GM18517 (cell line): ENCODE measurements at regions not wholly inside any gene's neighbourhood (a gene's known extent, or its start where the extent isn't known, plus 50 kb on each side); places are given as distances from the start of the nearest gene placed in this dataset.

Experiments used
- ATAC-seq: cut with Tn5 transposase; IDR thresholded peaks from one replicate; pipeline ENCODE4 v1.9.1; 2021; ENCODE audit warnings: mild to moderate bottlenecking, moderate library complexity; ENCODE audit not compliant: unreplicated experiment

GRCh38 chr5:15220642-15221173, 279.3 kb upstream of the FBXL7 start:
- no peak for ATAC-seq

- ATAC-seq, result no peak
Measured at GRCh38 chr5:15215056-15215455, 284.9 kb upstream of the FBXL7 start.

DNA sequence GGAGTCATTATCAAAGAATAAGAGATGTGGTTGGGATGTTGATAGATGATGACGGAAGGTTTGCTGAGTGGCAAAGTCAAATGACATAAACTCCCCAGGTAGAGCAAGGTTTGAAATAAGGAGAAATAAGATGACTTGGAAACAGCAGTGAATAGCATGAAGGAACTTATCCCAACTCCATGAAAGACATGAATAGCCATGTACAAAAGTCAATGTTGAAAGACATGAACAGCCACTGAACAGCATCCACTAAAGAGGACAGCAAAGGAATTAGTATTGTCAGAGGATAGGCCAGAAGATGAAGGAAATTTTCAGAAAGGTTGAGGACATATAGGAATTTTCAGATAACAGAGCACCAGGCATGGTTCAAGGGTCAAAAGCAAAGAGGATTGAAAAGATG, 286.0 kb upstream of the FBXL7 start:
- no peak for ATAC-seq

DNA sequence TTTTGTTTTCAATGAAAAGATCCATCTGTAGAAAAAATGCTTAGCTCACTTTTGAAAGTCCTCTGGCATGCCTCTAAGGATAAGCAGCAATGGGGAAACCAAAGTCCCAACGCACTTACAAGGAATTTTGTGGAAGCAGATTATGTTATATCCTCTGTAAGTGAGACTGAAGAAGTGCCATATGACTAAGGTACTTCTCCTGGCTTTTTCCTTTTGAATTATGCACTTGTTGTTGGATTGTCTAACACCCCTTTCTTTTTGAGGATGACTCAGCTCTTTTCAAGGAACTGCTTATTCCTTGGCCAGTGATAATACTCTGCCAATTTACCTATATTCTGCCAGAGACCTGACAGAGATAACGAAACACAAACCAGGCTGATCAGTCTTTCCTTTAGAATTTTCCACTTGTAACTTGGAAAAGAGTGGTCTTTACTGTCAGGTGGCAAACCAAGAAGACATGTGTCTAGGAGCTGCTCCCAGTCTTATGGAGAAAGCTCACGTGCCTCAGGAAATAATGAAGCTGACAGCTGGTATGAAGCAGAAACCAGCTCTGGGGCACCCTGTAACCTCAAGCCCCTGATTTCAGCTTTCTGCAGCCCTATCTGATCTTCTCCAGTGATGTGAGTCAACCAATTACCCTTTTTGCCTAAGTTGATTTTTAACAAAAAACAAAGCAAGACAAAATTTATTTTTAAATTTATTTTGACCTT, 290.8 kb upstream of the FBXL7 start:
- no peak for ATAC-seq

GRCh38 chr5:15206133-15206532, 293.8 kb upstream of the FBXL7 start:
- no peak for ATAC-seq

- ATAC-seq, result no peak
Measured at GRCh38 chr5:15203376-15203775, 296.6 kb upstream of the FBXL7 start.

DNA sequence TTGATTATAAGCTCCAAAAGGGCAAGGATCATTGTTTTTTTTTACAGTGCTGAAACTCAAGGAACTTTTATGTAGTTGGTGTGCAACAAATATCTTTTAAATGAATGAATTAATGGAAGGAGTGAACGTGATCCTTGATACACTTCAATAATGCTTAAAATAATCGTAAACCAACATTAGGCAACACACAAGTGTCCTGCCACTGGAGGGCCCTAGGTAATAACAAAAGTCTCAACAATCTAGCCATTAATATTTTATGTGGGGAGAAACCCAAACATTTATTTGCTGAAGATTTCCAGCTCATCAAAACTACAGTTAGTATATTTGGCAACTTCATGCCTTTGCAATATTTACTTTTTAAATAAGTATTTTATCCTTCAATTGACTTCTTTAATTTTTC, 309.0 kb upstream of the FBXL7 start:
- no peak for ATAC-seq

- no peak for ATAC-seq
Measured at GRCh38 chr5:15183520-15183919, 311.9 kb upstream of the ANKH start.

GRCh38 chr5:15170173-15170572, 298.6 kb upstream of the ANKH start:
- ATAC-seq, result no peak

GRCh38 chr5:15168358-15168757, 296.8 kb upstream of the ANKH start:
- ATAC-seq, result no peak

- ATAC-seq, result no peak
Measured at GRCh38 chr5:15160091-15160490, 288.5 kb upstream of the ANKH start.

DNA sequence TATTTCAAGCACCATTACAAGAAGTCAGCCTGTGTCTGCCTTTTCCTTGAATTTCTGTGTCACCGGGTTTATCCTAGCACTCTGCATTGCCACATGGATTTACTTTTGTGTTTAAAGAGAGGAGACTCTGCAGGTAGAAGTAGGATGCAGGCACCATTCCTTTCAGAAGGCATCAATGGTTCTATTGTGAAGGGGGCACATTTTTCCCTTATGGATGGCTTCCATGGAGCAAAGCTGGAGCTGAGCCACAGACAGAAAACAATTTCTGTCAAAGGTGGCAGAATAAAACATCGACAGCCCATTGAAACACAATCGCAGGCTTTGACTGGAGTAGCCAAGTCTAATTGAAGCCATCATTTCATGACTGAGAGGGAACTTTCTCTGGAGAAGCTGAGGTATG, 288.0 kb upstream of the ANKH start:
- no peak for ATAC-seq

DNA sequence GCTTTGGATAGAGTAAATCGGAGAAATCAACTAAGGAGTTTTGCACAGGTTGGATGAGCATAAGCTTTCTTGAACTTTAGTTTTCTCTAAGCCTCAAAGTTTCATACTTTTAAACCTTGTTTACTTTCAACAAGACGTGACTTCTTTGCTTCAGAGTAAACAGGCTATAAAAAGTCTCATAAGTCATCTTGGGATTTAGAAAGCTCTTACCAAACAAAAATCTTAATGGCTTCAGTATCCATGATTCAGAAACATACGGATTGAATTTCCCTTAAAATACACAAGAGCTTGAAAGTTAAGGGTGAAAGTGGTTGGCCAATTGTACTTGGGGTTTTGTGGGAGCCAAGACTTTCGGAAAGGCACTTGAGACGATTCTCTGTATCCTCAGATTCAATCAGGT, 270.9 kb upstream of the ANKH start:
- no peak for ATAC-seq

DNA sequence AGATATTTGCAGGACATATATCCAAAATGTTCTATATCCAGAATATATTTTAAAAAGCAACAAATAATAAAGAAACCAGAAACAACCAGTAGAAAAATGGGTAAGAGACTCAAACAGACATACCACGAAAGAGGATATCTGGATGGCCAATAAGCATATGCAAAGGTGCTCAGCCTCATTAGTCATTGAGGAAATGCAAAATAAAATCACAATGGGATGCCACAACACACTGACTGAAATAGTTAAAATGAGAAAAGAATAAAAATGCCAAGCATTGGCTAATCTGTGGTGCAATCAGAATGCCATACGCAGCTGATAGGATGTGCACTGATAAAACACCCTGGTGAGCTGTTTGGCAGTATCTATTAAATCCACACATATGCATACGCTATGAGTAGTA, 265.8 kb upstream of the ANKH start:
- no peak for ATAC-seq

- ATAC-seq, result no peak
Measured at GRCh38 chr5:15135661-15136060, 264.1 kb upstream of the ANKH start.

DNA sequence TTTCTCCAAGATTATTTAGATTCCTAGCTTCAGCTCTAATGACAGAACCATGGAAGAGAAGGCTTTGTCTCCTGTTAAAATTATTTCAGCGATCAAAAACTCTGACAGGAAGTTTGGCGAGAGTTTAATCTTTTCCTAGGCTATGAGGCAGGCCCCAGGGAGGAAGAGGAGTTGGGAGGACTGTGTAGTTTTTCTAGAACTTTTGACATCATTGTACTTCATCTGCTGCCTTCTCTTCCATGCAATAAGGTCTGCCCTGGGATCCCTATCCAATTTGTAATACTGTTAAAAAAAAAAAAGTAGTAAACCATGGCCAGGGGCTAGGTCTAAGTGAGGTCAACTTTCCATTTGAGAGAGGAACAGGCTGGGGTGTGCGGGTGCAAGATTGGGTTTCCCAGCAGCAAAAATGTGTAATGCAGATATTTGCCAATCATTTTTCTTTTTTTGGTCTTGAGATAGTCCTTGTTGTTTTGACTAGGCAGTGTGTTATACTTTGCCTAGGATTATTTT, 261.9 kb upstream of the ANKH start:
- no peak for ATAC-seq

GRCh38 chr5:15132816-15133405, 261.3 kb upstream of the ANKH start:
- ATAC-seq, result no peak

DNA sequence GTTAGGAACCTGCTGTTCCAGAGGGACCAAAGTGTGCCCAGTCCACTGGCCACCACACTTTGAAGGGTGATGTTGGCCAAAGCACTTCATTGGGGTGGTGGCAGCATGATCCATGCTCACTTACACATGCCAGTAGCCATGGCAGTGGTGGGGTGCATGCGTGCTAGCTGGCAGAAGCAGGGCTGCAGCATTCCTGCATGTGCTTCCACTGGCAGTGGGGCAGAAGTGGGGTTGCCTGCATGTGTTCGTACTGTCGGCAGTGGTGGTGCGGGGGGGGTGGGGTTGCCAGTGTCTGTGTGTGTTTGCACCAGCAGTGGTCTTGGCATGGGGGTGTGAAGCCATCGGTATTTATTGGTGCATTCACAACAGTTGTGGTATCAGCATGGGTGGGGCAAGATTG, 260.3 kb upstream of the ANKH start:
- no peak for ATAC-seq

DNA sequence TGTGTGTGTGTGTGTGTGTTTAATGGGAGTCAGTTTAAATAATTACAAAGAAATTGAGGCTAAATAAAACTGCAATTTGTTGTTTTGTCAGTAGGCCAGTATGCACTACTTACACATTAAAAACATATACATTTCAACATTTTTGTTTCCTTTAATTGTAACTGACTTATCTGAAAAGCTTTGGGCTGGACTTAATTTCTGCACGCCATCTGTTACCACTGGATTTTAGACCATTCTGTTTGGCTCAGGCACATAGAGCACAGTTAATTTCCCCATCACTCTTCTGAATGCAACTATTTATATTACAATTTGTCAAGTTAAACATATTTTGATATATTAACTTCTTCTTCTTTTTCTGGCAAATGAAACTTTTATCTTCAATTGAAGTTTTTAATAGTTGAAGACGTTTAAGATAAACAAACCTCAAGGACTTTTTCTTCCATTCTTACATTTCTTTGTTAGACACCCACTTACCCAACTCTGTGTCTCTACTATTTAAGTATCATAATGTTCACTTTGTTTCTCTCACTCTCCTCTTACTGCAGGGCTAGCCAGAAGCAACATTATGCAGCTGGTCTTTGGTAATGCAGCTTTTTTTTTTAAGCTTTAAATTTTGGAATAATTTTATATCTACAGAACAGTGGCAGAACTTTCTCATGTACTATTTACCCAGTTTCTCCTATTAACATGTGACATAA, 253.4 kb upstream of the ANKH start:
- ATAC-seq, result no peak

GRCh38 chr5:15124461-15124860, 252.9 kb upstream of the ANKH start:
- no peak for ATAC-seq

- ATAC-seq, result no peak
Measured at GRCh38 chr5:15117688-15118087, 246.1 kb upstream of the ANKH start.

DNA sequence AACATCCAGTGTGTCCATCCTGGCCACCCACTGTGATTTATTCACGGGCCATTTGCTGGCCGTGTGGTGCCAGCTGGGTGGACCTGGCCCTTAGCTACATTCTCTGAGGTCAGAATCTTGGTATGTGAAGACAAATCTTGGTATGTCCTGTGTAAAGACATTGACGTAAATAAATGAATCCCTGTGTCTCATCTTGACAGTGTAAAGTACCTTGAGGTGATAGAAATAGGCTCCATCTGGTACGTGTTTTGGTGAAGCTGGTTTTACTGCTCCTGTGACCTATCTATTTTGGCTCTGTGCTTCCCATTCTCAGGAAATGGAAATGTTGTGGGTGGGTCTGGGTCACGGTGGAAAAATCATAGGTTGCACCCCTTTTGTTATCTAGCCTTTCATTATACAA, 245.4 kb upstream of the ANKH start:
- no peak for ATAC-seq
